ENCODE measurements at regions not wholly inside any gene's neighbourhood (a gene's known extent, or its start where the extent isn't known, plus 50 kb on each side); places are given as distances from the start of the nearest gene placed in this dataset.

DNA sequence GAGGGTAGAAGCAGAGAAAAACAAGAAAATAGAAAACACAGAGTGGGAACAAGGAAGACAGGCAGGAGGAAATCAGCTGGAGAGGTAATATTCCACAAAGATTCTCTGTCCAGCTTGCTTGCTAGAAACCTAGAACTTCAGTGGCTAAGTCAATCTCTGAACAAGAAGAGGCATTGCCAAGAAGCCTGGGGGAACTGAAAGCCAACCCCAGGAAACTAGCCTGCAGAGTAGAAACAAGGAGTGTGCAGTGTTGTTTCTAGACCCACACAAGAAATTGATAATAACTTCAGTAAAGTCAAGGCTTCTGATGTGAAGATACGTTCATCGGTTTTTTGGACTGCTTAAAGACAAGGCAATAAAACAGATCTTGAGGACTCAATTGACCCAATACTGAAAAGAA lies 234.5 kb upstream of the MAP3K1 start:
- no peak overlapping the region for H3K4me2 ChIP-seq (ENCODE audit: extremely low read depth, insufficient read depth, low read length)
- H3K27ac ChIP-seq (ENCODE audit: insufficient read depth, low read length) = no peak overlapping the region
- H3K4me1 ChIP-seq (ENCODE audit: control insufficient read depth, extremely low read depth, insufficient read depth, low read length) = no peaks in the 10 kb centered on the region
- no peaks in the 10 kb centered on the region for H3K9me3 ChIP-seq (ENCODE audit: control insufficient read depth, insufficient read depth, low read depth, low read length)
- no peak for TF ChIP-seq EZH2 (IDR thresholded peaks at IDR 0.05; ENCODE audit: low read length, missing control alignments)
- TF ChIP-seq, protein P1, sequence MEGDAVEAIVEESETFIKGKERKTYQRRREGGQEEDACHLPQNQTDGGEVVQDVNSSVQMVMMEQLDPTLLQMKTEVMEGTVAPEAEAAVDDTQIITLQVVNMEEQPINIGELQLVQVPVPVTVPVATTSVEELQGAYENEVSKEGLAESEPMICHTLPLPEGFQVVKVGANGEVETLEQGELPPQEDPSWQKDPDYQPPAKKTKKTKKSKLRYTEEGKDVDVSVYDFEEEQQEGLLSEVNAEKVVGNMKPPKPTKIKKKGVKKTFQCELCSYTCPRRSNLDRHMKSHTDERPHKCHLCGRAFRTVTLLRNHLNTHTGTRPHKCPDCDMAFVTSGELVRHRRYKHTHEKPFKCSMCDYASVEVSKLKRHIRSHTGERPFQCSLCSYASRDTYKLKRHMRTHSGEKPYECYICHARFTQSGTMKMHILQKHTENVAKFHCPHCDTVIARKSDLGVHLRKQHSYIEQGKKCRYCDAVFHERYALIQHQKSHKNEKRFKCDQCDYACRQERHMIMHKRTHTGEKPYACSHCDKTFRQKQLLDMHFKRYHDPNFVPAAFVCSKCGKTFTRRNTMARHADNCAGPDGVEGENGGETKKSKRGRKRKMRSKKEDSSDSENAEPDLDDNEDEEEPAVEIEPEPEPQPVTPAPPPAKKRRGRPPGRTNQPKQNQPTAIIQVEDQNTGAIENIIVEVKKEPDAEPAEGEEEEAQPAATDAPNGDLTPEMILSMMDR (conservative IDR thresholded peaks at IDR 0.05 in 1 of 2, IDR thresholded peaks at IDR 0.05 in 1 of 2; ENCODE audit: low read depth in 1 of 2, low read length in 2 of 2) = no peak
- H4K20me1 ChIP-seq (ENCODE audit: control insufficient read depth, extremely low read depth, insufficient read depth, low read length) = no peaks in the 10 kb centered on the region
- H3K9ac ChIP-seq (ENCODE audit: insufficient read depth, low read length) = no peak overlapping the region
- H3K36me3 ChIP-seq (ENCODE audit: control insufficient read depth, insufficient read depth, low read length) = no peaks in the 10 kb centered on the region
- DNase-seq (ENCODE audit: low read depth in 2 of 2) = no peak
- no peaks in the 10 kb centered on the region for H3K79me2 ChIP-seq (ENCODE audit: control insufficient read depth, insufficient read depth, low read length)
- no peak overlapping the region for H3K4me3 ChIP-seq (replicated peaks in 1 of 4; ENCODE audit: control extremely low read depth in 1 of 4, insufficient read depth in 1 of 4, low read depth in 3 of 4, low read length in 4 of 4)
- no peak overlapping the region for H2AFZ ChIP-seq (ENCODE audit: low read length)
- no peaks in the 10 kb centered on the region for H3K27me3 ChIP-seq (ENCODE audit: control insufficient read depth, insufficient read depth, low read length)

DNA sequence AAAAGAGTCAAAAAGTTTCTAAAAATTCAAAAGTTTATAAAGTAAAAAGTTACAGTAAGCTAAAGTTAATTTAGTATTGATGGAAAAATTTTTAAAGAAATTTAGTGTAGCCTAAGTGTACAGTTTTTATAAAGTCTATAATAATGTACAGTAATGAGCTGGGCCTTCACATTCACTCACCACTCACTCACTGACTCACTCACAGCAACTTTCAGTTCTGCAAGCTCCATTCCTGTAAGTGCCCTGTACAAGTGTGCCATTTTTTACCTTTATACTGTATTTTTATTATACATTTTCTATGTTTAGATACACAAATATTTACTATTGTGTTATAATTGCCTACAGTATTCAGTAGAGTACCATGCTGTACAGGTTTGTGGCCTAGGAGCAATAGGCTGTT lies 239.5 kb upstream of the MAP3K1 start:
- H3K4me3 ChIP-seq (replicated peaks in 1 of 4; ENCODE audit: control extremely low read depth in 1 of 4, insufficient read depth in 1 of 4, low read depth in 3 of 4, low read length in 4 of 4) = no peak overlapping the region
- no peak overlapping the region for H3K9ac ChIP-seq (ENCODE audit: insufficient read depth, low read length)
- no peaks in the 10 kb centered on the region for H3K4me1 ChIP-seq (ENCODE audit: control insufficient read depth, extremely low read depth, insufficient read depth, low read length)
- no peaks in the 10 kb centered on the region for H3K27me3 ChIP-seq (ENCODE audit: control insufficient read depth, insufficient read depth, low read length)
- H3K27ac ChIP-seq (ENCODE audit: insufficient read depth, low read length) = no peak overlapping the region
- H2AFZ ChIP-seq (ENCODE audit: low read length) = no peak overlapping the region
- no peaks in the 10 kb centered on the region for H3K36me3 ChIP-seq (ENCODE audit: control insufficient read depth, insufficient read depth, low read length)
- no peaks in the 10 kb centered on the region for H3K9me3 ChIP-seq (ENCODE audit: control insufficient read depth, insufficient read depth, low read depth, low read length)
- H3K79me2 ChIP-seq (ENCODE audit: control insufficient read depth, insufficient read depth, low read length) = no peaks in the 10 kb centered on the region
- no peaks in the 10 kb centered on the region for H4K20me1 ChIP-seq (ENCODE audit: control insufficient read depth, extremely low read depth, insufficient read depth, low read length)
- TF ChIP-seq, protein P1 (conservative IDR thresholded peaks at IDR 0.05 in 1 of 2, IDR thresholded peaks at IDR 0.05 in 1 of 2; ENCODE audit: low read depth in 1 of 2, low read length in 2 of 2) = no peak
- no peak for TF ChIP-seq EZH2 (IDR thresholded peaks at IDR 0.05; ENCODE audit: low read length, missing control alignments)
- DNase-seq (ENCODE audit: low read depth in 2 of 2) = no peak
- no peak overlapping the region for H3K4me2 ChIP-seq (ENCODE audit: extremely low read depth, insufficient read depth, low read length)

DNA sequence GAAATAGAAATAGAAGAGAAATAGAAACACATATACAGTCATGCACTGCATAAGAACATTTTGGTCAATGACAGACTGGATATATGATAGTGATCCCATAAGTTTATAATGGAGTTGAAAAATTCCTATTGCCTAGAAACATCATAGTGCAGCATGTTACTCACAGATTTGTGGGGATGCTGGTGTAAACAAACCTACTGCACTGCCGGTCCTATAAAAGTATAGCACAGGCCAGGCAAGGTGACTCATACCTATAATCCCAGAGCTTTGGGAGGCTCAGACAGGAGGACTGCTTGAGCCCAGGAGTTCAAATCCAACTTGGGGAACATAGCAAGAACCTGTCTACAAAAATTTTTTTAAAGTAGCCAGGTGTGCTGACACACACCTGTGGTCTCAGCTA lies 240.6 kb upstream of the MAP3K1 start:
- H3K4me3 ChIP-seq (replicated peaks in 1 of 4; ENCODE audit: control extremely low read depth in 1 of 4, insufficient read depth in 1 of 4, low read depth in 3 of 4, low read length in 4 of 4) = no peak overlapping the region
- H3K9ac ChIP-seq (ENCODE audit: insufficient read depth, low read length) = no peak overlapping the region
- no peak overlapping the region for H3K27ac ChIP-seq (ENCODE audit: insufficient read depth, low read length)
- no peaks in the 10 kb centered on the region for H4K20me1 ChIP-seq (ENCODE audit: control insufficient read depth, extremely low read depth, insufficient read depth, low read length)
- DNase-seq (ENCODE audit: low read depth in 2 of 2) = peak in 1 of 2 donors; percentile 36
- H3K4me1 ChIP-seq (ENCODE audit: control insufficient read depth, extremely low read depth, insufficient read depth, low read length) = no peaks in the 10 kb centered on the region
- H3K27me3 ChIP-seq (ENCODE audit: control insufficient read depth, insufficient read depth, low read length) = no peaks in the 10 kb centered on the region
- no peak overlapping the region for H2AFZ ChIP-seq (ENCODE audit: low read length)
- H3K79me2 ChIP-seq (ENCODE audit: control insufficient read depth, insufficient read depth, low read length) = no peaks in the 10 kb centered on the region
- H3K36me3 ChIP-seq (ENCODE audit: control insufficient read depth, insufficient read depth, low read length) = no peaks in the 10 kb centered on the region
- H3K4me2 ChIP-seq (ENCODE audit: extremely low read depth, insufficient read depth, low read length) = no peak overlapping the region
- H3K9me3 ChIP-seq (ENCODE audit: control insufficient read depth, insufficient read depth, low read depth, low read length) = no peaks in the 10 kb centered on the region
- no peak for TF ChIP-seq EZH2 (IDR thresholded peaks at IDR 0.05; ENCODE audit: low read length, missing control alignments)

Measured in fibroblast of lung (primary cell).